Stomach (tissue), 4 donors: ENCODE measurements at regions not wholly inside any gene's neighbourhood (a gene's known extent, or its start where the extent isn't known, plus 50 kb on each side); places are given as distances from the start of the nearest gene placed in this dataset.

Experiments used
- EP300 ChIP-seq: sonication (generic); formaldehyde crosslinking; IDR thresholded peaks from one replicate; pipeline ENCODE4 v1.6.1; 2017; ENCODE audit warnings: antibody characterized with exemption
- TF ChIP-seq, protein P1 (sequence below), 7 experiments: fragments of 450-650 bp in 4 of 7; fragments of 200-600 bp in 3 of 7; sonication (generic) in 3 of 7; IDR thresholded peaks; one replicate each; pipeline ENCODE4 v1.5.1; 2016 to 2019; ENCODE audit warnings: antibody characterized with exemption in 7 of 7, control low read depth in 2 of 7, mild to moderate bottlenecking in 1 of 7

DNA sequence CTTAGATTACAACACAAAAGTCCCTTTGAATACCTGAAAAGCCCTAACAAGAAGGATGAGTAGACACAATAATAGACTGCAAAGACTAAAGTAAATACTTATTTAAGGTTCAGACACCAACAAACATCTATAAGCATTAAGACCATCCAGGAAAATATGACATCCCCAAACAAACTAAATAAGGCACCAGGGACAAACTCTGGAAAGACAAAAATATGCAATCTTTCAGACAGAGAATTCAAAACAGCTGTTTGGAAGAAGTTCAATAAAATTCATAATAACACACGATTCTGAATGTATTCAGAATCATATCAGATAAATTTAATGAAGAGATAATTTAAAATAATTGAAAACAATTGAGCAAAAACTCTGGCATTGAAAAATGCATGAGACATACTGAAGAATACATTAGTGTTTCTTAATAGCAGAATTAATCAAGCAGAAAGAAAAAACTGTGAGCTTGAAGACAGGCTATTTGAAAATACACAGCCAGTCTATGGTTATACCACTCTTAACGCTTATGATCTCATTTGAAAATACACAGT is 1388.8 kb downstream of the DSC3 start:
- TF ChIP-seq, protein P1, sequence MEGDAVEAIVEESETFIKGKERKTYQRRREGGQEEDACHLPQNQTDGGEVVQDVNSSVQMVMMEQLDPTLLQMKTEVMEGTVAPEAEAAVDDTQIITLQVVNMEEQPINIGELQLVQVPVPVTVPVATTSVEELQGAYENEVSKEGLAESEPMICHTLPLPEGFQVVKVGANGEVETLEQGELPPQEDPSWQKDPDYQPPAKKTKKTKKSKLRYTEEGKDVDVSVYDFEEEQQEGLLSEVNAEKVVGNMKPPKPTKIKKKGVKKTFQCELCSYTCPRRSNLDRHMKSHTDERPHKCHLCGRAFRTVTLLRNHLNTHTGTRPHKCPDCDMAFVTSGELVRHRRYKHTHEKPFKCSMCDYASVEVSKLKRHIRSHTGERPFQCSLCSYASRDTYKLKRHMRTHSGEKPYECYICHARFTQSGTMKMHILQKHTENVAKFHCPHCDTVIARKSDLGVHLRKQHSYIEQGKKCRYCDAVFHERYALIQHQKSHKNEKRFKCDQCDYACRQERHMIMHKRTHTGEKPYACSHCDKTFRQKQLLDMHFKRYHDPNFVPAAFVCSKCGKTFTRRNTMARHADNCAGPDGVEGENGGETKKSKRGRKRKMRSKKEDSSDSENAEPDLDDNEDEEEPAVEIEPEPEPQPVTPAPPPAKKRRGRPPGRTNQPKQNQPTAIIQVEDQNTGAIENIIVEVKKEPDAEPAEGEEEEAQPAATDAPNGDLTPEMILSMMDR (IDR thresholded peaks at IDR 0.05): no peak
- TF ChIP-seq EP300: no peak
